SK-N-SH treated with all-trans-retinoic acid at 6 μM for 48 hours (cell line): ENCODE measurements at regions not wholly inside any gene's neighbourhood (a gene's known extent, or its start where the extent isn't known, plus 50 kb on each side); places are given as distances from the start of the nearest gene placed in this dataset.

Experiments
- ATAC-seq: fragments of 200-7000 bp; cut with Tn5 transposase; 3 replicates; pipeline ENCODE4 v1.9.1; 2020; ENCODE audit warnings: mild to moderate bottlenecking, moderate library complexity
- ARNTL ChIP-seq: fragments of 450-650 bp; formaldehyde crosslinking; IDR thresholded peaks from 2 replicates; pipeline ENCODE4 v1.5.0; 2020; ENCODE audit warnings: low read depth, mild to moderate bottlenecking, moderate library complexity, borderline replicate concordance
- BACH2 ChIP-seq: fragments of 250-450 bp; sonication (Bioruptor Pico); IDR thresholded peaks from 2 replicates; pipeline ENCODE4 v1.9.0; 2021; ENCODE audit warnings: mild to moderate bottlenecking, borderline replicate concordance
- CSDC2 ChIP-seq: fragments of 250-450 bp; sonication (Bioruptor Pico); IDR thresholded peaks from 2 replicates; pipeline ENCODE4 v1.5.0; 2020; ENCODE audit warnings: mild to moderate bottlenecking, moderate library complexity
- CSRNP3 ChIP-seq: fragments of 250-450 bp; sonication (Bioruptor Pico); IDR thresholded peaks from 2 replicates; pipeline ENCODE4 v1.5.1; 2021; ENCODE audit warnings: mild to moderate bottlenecking, moderate library complexity
- ESRRG ChIP-seq: fragments of 250-450 bp; sonication (Bioruptor Pico); IDR thresholded peaks from 2 replicates; pipeline ENCODE4 v1.6.1; 2021; ENCODE audit warnings: mild to moderate bottlenecking
- GLIS3 ChIP-seq: fragments of 250-450 bp; sonication (Bioruptor Pico); IDR thresholded peaks from 2 replicates; pipeline ENCODE4 v1.5.0; 2020; ENCODE audit warnings: mild to moderate bottlenecking, moderate library complexity
- ISL1 ChIP-seq: fragments of 250-450 bp; sonication (Bioruptor Pico); IDR thresholded peaks from 2 replicates; pipeline ENCODE4 v2.1.2; 2022; ENCODE audit warnings: mild to moderate bottlenecking, moderate library complexity
- OSR1 ChIP-seq: fragments of 250-450 bp; sonication (Bioruptor Pico); IDR thresholded peaks from 2 replicates; pipeline ENCODE4 v1.8.0; 2022; ENCODE audit warnings: moderate library complexity, mild to moderate bottlenecking, inconsistent platforms
- POU6F1 ChIP-seq: fragments of 250-450 bp; sonication (Bioruptor Pico); IDR thresholded peaks from 2 replicates; pipeline ENCODE4 v1.8.0; 2021; ENCODE audit warnings: low read depth, mild to moderate bottlenecking, moderate library complexity, borderline replicate concordance
- RARB ChIP-seq: fragments of 250-450 bp; sonication (Bioruptor Pico); IDR thresholded peaks from 2 replicates; pipeline ENCODE4 v1.8.0; 2021; ENCODE audit warnings: mild to moderate bottlenecking, moderate library complexity
- SNAI2 ChIP-seq: fragments of 250-450 bp; sonication (Bioruptor Pico); IDR thresholded peaks from 2 replicates; pipeline ENCODE4 v1.5.0; 2020; ENCODE audit warnings: mild to moderate bottlenecking, moderate library complexity
- TCF4 ChIP-seq: fragments of 250-450 bp; sonication (Bioruptor Pico); IDR thresholded peaks from 2 replicates; pipeline ENCODE4 v1.8.0; 2021; ENCODE audit warnings: mild to moderate bottlenecking, moderate library complexity, borderline replicate concordance
- TOX ChIP-seq: fragments of 250-450 bp; sonication (Bioruptor Pico); IDR thresholded peaks from 2 replicates; pipeline ENCODE4 v1.8.0; 2021; ENCODE audit warnings: mild to moderate bottlenecking, moderate library complexity, borderline replicate concordance
- ZC3H10 ChIP-seq: fragments of 250-450 bp; sonication (Bioruptor Pico); IDR thresholded peaks from 2 replicates; pipeline ENCODE4 v1.5.1; 2021; ENCODE audit warnings: mild to moderate bottlenecking, moderate library complexity
- ZFP3 ChIP-seq: fragments of 250-450 bp; sonication (Bioruptor Pico); IDR thresholded peaks from 2 replicates; pipeline ENCODE4 v1.5.0; 2020; ENCODE audit warnings: mild to moderate bottlenecking, moderate library complexity
- ZNF565 ChIP-seq: fragments of 450-650 bp; formaldehyde crosslinking; conservative IDR thresholded peaks from 2 replicates; pipeline ENCODE4 v1.5.0; 2020; ENCODE audit warnings: low read depth, mild to moderate bottlenecking, moderate library complexity
- ZNF70 ChIP-seq: fragments of 450-650 bp; formaldehyde crosslinking; IDR thresholded peaks from 2 replicates; pipeline ENCODE4 v1.5.0; 2020; ENCODE audit warnings: mild to moderate bottlenecking, moderate library complexity
- TF ChIP-seq, protein P1 (sequence below): fragments of 250-450 bp; sonication (Bioruptor Pico); IDR thresholded peaks from 2 replicates; pipeline ENCODE4 v1.5.1; 2020; ENCODE audit warnings: low read depth, mild to moderate bottlenecking, moderate library complexity
- TF ChIP-seq, protein P2 (sequence below): fragments of 250-450 bp; sonication (Bioruptor Pico); IDR thresholded peaks from 2 replicates; pipeline ENCODE4 v1.5.0; 2020; ENCODE audit warnings: mild to moderate bottlenecking, moderate library complexity
- TF ChIP-seq, protein P3 (sequence below): fragments of 250-450 bp; sonication (Bioruptor Pico); IDR thresholded peaks from 2 replicates; pipeline ENCODE4 v1.8.0; 2020; ENCODE audit warnings: mild to moderate bottlenecking, moderate library complexity, borderline replicate concordance

- no peak for ATAC-seq
- no peak for TF ChIP-seq TCF4 (CRISPR knock-in tag)
- no peak for TF ChIP-seq GLIS3 (CRISPR knock-in tag)
- TF ChIP-seq, protein P1, sequence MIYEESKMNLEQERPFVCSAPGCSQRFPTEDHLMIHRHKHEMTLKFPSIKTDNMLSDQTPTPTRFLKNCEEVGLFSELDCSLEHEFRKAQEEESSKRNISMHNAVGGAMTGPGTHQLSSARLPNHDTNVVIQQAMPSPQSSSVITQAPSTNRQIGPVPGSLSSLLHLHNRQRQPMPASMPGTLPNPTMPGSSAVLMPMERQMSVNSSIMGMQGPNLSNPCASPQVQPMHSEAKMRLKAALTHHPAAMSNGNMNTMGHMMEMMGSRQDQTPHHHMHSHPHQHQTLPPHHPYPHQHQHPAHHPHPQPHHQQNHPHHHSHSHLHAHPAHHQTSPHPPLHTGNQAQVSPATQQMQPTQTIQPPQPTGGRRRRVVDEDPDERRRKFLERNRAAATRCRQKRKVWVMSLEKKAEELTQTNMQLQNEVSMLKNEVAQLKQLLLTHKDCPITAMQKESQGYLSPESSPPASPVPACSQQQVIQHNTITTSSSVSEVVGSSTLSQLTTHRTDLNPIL (CRISPR knock-in tag): no peak
- no peak for TF ChIP-seq SNAI2 (CRISPR knock-in tag)
- TF ChIP-seq ZNF565 (CRISPR knock-in tag): no peak
Observed at GRCh38 chr5:117380316-117380715, 805.7 kb upstream of the SEMA6A start.

DNA sequence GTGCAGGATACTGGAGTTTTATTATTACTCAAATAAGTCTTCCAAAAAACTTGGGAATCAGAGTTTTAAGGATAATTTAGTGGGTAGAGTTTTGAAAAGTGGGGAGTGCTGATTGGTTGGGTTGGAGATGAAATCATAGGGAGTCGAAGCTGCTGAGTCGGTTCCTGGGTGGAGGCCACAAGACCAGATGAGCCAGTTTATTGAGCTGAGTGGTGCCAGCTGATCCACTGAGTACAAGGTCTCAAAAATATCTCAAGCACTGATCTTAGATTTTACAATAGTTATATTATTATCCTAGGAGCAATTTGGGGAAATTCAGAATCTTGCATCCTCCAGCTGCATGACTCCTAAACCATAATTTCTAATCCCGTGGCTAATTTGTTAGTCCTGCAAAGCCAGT lies 804.9 kb upstream of the SEMA6A start:
- TF ChIP-seq ZNF70 (CRISPR knock-in tag) (no peak), OSR1 (CRISPR knock-in tag) (no peak), POU6F1 (no peak), ISL1 (CRISPR knock-in tag) (no peak), ZNF565 (CRISPR knock-in tag) (no peak), TCF4 (CRISPR knock-in tag) (no peak), BACH2 (CRISPR knock-in tag) (no peak), SNAI2 (CRISPR knock-in tag) (no peak), ESRRG (CRISPR knock-in tag) (no peak), CSRNP3 (CRISPR knock-in tag) (no peak), ZC3H10 (CRISPR knock-in tag) (no peak), RARB (CRISPR knock-in tag) (no peak), CSDC2 (no peak), ARNTL (CRISPR knock-in tag) (no peak), GLIS3 (CRISPR knock-in tag) (no peak), ZFP3 (CRISPR knock-in tag) (no peak), TOX (CRISPR knock-in tag) (no peak)
- TF ChIP-seq, protein P1 (CRISPR knock-in tag): no peak
- TF ChIP-seq, protein P2, sequence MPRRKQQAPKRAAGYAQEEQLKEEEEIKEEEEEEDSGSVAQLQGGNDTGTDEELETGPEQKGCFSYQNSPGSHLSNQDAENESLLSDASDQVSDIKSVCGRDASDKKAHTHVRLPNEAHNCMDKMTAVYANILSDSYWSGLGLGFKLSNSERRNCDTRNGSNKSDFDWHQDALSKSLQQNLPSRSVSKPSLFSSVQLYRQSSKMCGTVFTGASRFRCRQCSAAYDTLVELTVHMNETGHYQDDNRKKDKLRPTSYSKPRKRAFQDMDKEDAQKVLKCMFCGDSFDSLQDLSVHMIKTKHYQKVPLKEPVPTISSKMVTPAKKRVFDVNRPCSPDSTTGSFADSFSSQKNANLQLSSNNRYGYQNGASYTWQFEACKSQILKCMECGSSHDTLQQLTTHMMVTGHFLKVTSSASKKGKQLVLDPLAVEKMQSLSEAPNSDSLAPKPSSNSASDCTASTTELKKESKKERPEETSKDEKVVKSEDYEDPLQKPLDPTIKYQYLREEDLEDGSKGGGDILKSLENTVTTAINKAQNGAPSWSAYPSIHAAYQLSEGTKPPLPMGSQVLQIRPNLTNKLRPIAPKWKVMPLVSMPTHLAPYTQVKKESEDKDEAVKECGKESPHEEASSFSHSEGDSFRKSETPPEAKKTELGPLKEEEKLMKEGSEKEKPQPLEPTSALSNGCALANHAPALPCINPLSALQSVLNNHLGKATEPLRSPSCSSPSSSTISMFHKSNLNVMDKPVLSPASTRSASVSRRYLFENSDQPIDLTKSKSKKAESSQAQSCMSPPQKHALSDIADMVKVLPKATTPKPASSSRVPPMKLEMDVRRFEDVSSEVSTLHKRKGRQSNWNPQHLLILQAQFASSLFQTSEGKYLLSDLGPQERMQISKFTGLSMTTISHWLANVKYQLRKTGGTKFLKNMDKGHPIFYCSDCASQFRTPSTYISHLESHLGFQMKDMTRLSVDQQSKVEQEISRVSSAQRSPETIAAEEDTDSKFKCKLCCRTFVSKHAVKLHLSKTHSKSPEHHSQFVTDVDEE (CRISPR knock-in tag): no peak
- TF ChIP-seq, protein P3, sequence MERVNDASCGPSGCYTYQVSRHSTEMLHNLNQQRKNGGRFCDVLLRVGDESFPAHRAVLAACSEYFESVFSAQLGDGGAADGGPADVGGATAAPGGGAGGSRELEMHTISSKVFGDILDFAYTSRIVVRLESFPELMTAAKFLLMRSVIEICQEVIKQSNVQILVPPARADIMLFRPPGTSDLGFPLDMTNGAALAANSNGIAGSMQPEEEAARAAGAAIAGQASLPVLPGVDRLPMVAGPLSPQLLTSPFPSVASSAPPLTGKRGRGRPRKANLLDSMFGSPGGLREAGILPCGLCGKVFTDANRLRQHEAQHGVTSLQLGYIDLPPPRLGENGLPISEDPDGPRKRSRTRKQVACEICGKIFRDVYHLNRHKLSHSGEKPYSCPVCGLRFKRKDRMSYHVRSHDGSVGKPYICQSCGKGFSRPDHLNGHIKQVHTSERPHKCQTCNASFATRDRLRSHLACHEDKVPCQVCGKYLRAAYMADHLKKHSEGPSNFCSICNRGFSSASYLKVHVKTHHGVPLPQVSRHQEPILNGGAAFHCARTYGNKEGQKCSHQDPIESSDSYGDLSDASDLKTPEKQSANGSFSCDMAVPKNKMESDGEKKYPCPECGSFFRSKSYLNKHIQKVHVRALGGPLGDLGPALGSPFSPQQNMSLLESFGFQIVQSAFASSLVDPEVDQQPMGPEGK (CRISPR knock-in tag): no peak

GRCh38 chr5:117376748-117377147 lies 802.1 kb upstream of the SEMA6A start:
- TF ChIP-seq, protein P2 (CRISPR knock-in tag): no peak
- TF ChIP-seq ISL1 (CRISPR knock-in tag) (no peak), ARNTL (CRISPR knock-in tag) (no peak), TOX (CRISPR knock-in tag) (no peak), TCF4 (CRISPR knock-in tag) (no peak), RARB (CRISPR knock-in tag) (no peak), ZNF70 (CRISPR knock-in tag) (no peak)
- ATAC-seq: no peak

More for the DNA sequence above, 804.9 kb upstream of the SEMA6A start:
- ATAC-seq: no peak
